Mesendoderm (in vitro differentiated cells): ENCODE measurements at regions not wholly inside any gene's neighbourhood (a gene's known extent, or its start where the extent isn't known, plus 50 kb on each side); places are given as distances from the start of the nearest gene placed in this dataset.

Source experiments
- DNase-seq: peaks from one replicate; pipeline ENCODE4 v3.0.0; 2013
- H2AK5ac ChIP-seq: 2 replicates; pipeline ENCODE4 v1.6.1; 2013; ENCODE audit warnings: low read length, inconsistent platforms
- H2BK120ac ChIP-seq: 2 replicates; pipeline ENCODE4 v1.6.1; 2013; ENCODE audit warnings: low read depth, mild to moderate bottlenecking, low read length, moderate library complexity, mixed read lengths
- H2BK15ac ChIP-seq: replicated peaks from 2 replicates; pipeline ENCODE4 v1.6.1; 2013; ENCODE audit warnings: low read depth, mild to moderate bottlenecking, moderate library complexity
- H2BK5ac ChIP-seq: 2 replicates; pipeline ENCODE4 v1.6.1; 2013; ENCODE audit warnings: low read length, inconsistent platforms
- H3K18ac ChIP-seq: 2 replicates; pipeline ENCODE4 v1.6.1; 2013; ENCODE audit warnings: mild to moderate bottlenecking, low read length, mixed read lengths
- H3K23ac ChIP-seq: one replicate; pipeline ENCODE4 v1.6.1; 2013; ENCODE audit warnings: low read length
- H3K27ac ChIP-seq: 2 replicates; pipeline ENCODE4 v1.5.1; 2013; ENCODE audit warnings: low read depth, mild to moderate bottlenecking, inconsistent platforms, low read length, moderate library complexity
- H3K27me3 ChIP-seq: 2 replicates; pipeline ENCODE4 v1.6.1; 2013; ENCODE audit warnings: low read length, control low read depth, mild to moderate bottlenecking, inconsistent platforms; ENCODE audit not compliant: insufficient read depth, poor library complexity
- H3K36me3 ChIP-seq: 2 replicates; pipeline ENCODE4 v1.6.1; 2013; ENCODE audit warnings: low read length, inconsistent platforms; ENCODE audit not compliant: control insufficient read depth, insufficient read depth
- H3K4ac ChIP-seq: one replicate; pipeline ENCODE4 v1.6.1; 2013; ENCODE audit warnings: low read depth, mild to moderate bottlenecking, low read length, moderate library complexity
- H3K4me1 ChIP-seq: 2 replicates; pipeline ENCODE4 v1.6.1; 2013; ENCODE audit warnings: low read depth, low read length, inconsistent platforms; ENCODE audit not compliant: control insufficient read depth
- H3K4me2 ChIP-seq: 2 replicates; pipeline ENCODE4 v1.6.1; 2013; ENCODE audit warnings: low read length
- H3K4me3 ChIP-seq: 2 replicates; pipeline ENCODE4 v1.5.1; 2013; ENCODE audit warnings: mild to moderate bottlenecking, low read length
- H3K56ac ChIP-seq: one replicate; pipeline ENCODE4 v1.6.1; 2013; ENCODE audit warnings: low read length
- H3K79me1 ChIP-seq: 2 replicates; pipeline ENCODE4 v1.6.1; 2013; ENCODE audit warnings: low read length, inconsistent platforms
- H3K79me2 ChIP-seq: 2 replicates; pipeline ENCODE4 v1.6.1; 2013; ENCODE audit warnings: mild to moderate bottlenecking, low read length; ENCODE audit not compliant: control insufficient read depth, insufficient read depth
- H3K9ac ChIP-seq: 2 replicates; pipeline ENCODE4 v1.6.1; 2013; ENCODE audit warnings: low read length, inconsistent platforms
- H4K5ac ChIP-seq: one replicate; pipeline ENCODE4 v1.6.1; 2013; ENCODE audit warnings: low read length
- H4K8ac ChIP-seq: one replicate; pipeline ENCODE4 v1.6.1; 2013; ENCODE audit warnings: low read depth, mild to moderate bottlenecking, control low read depth, low read length, moderate library complexity
- WGBS: extraction: QIAGEN DNeasy Blood & Tissue Kit; methylation state at CpG from one replicate; pipeline ENCODE4 v1.1.7; 2013; ENCODE audit warnings: low lambda C conversion rate, missing lambda C conversion rate; ENCODE audit not compliant: insufficient coverage; ENCODE audit errors: extremely low coverage; 5-methylcytosine and 5-hydroxymethylcytosine counted together

DNA sequence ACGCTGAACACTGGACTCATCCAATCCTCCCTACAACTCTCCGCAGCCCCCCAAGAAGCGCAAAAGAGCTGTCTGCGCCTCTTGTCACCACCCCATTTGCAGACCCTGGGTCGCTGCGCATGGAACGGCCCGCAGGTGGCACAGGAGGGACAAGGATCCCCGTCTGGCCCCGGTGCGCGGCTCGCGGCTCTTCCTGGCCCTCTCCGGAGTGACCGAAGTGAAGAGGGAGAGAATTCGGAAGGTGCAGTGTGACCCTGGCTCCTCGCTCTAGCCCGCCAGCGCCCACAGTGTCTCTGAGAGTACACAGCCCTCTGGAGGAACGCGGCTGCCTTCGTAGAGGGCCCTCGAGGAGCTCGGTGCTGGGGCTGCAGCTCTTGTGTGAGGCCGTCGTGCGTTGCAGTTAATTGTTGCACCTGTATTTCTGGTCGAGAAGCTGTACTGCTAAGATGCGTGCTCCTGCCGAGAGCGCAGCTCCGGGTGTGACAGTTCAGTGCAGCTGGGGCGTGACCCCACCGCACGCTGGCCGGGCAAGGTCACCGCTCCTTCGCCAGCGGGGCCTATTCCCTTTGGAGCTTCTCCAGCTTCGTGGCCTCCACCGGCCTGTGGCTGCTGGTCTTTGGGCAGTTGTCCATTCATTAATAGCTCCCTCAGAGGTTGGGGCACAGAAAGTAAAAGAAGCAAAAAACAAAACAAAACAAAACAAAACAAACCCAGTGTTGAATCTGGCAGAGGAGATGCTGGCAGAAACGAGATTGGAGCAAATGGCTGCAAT is 119.0 kb downstream of the SEC23IP start:
- no peak overlapping the region for H4K8ac ChIP-seq
- no peak overlapping the region for H3K4me2 ChIP-seq
- H3K79me1 ChIP-seq, result no peaks in the 10 kb centered on the region
- no peak overlapping the region for H2BK120ac ChIP-seq
- H3K9ac ChIP-seq, result no peak overlapping the region
- no peak overlapping the region for H3K27ac ChIP-seq
- peak; percentile 65 for DNase-seq
- H3K4ac ChIP-seq, result no peak overlapping the region
- no peak overlapping the region for H2BK5ac ChIP-seq
- no peak overlapping the region for H3K18ac ChIP-seq
- no peaks in the 10 kb centered on the region for H3K27me3 ChIP-seq
- H2AK5ac ChIP-seq, result no peak overlapping the region
- no peak overlapping the region for H3K23ac ChIP-seq
- no peaks in the 10 kb centered on the region for H3K79me2 ChIP-seq
- H3K56ac ChIP-seq, result no peak overlapping the region
- WGBS, result no CpG with 5 or more reads among the region's 43 CpGs
- H4K5ac ChIP-seq, result peak overlapping the region; percentile 35
- H3K4me3 ChIP-seq, result no peak overlapping the region
- H3K4me1 ChIP-seq, result no peaks in the 10 kb centered on the region
- no peaks in the 10 kb centered on the region for H3K36me3 ChIP-seq
- no peak overlapping the region for H2BK15ac ChIP-seq

DNA sequence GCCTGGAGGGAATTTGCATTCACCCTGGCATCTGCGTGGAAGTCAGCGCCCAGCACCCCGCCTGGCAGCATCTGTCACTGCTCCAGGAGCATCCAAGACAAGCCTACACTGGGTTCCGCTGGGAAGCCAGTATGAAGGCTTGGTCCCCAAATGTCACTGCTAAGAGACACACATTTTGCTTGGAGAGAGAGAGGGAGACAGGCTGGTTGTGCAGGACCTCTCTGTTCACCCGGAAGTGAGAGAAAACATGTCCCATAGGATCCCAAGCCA is 119.5 kb downstream of the SEC23IP start:
- H4K8ac ChIP-seq, result no peak overlapping the region
- WGBS, result no CpG with 5 or more reads among the region's 5 CpGs

DNA sequence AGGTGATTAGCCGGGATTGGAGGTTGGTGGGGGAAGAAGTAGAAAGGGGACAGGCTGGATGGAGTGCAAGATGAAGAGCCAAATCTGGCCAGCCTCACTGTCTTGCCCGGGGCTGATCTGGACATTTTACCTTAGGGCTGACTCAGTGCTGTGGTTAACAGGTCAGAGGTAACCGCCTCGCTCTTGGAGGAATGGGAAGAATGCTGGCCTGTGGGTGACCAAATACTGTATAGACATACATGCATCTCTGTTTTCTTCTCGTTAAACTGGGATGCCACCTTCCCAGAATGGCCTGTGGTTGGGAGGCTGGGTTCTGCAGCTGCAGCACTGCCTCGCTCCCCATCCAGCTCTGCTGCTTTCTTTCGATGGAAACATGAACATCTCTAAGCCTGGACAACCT is 120.0 kb downstream of the SEC23IP start:
- no peaks in the 10 kb centered on the region for H3K4me1 ChIP-seq

More for the DNA sequence above, 119.5 kb downstream of the SEC23IP start:
- Histone ChIP-seq H3K27me3 (no peaks in the 10 kb centered on the region), H3K79me2 (no peaks in the 10 kb centered on the region), H3K4me2 (no peak overlapping the region), H2AK5ac (no peak overlapping the region), H3K23ac (no peak overlapping the region), H3K27ac (no peak overlapping the region), H3K56ac (no peak overlapping the region), H3K4me3 (no peak overlapping the region), H3K9ac (no peak overlapping the region), H3K4ac (no peak overlapping the region), H2BK5ac (no peak overlapping the region), H3K36me3 (no peaks in the 10 kb centered on the region), H3K18ac (no peak overlapping the region), H2BK120ac (no peak overlapping the region), H3K79me1 (no peaks in the 10 kb centered on the region), H2BK15ac (no peak overlapping the region), H3K4me1 (no peaks in the 10 kb centered on the region), H4K5ac (no peak overlapping the region)
- no peak for DNase-seq

DNA sequence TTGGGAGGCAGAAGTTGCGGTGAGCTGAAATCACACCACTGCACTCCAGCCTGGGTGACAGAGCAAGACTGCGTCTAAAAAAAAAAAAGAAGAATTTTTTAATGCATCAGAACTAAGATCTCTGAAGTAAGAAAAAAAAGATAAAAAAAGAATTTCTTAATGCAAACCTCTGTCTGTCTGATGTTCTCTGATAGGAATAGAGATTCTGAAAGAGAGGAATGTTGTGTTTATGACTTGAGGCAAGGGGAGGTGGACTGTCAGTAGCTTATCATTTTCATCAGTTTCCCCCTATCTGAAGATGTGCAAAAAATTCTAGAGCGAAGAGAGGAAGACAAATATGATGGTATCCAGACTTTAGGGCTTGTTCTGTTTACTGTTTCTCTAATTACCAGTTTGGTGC is 121.5 kb downstream of the SEC23IP start:
- no peak overlapping the region for H2AK5ac ChIP-seq
- H3K18ac ChIP-seq, result no peak overlapping the region
- no peaks in the 10 kb centered on the region for H3K4me1 ChIP-seq
- no peak overlapping the region for H2BK5ac ChIP-seq
- H3K9ac ChIP-seq, result no peak overlapping the region
- no peak for DNase-seq
- no CpG with 5 or more reads among the region's 3 CpGs for WGBS
- no peaks in the 10 kb centered on the region for H3K27me3 ChIP-seq
- no peak overlapping the region for H2BK15ac ChIP-seq
- no peak overlapping the region for H4K8ac ChIP-seq
- no peaks in the 10 kb centered on the region for H3K36me3 ChIP-seq
- no peak overlapping the region for H3K56ac ChIP-seq
- H4K5ac ChIP-seq, result no peak overlapping the region
- no peak overlapping the region for H3K23ac ChIP-seq
- H2BK120ac ChIP-seq, result no peak overlapping the region
- no peaks in the 10 kb centered on the region for H3K79me2 ChIP-seq
- H3K79me1 ChIP-seq, result no peaks in the 10 kb centered on the region
- H3K4me3 ChIP-seq, result no peak overlapping the region
- no peak overlapping the region for H3K4ac ChIP-seq
- H3K4me2 ChIP-seq, result no peak overlapping the region
- no peak overlapping the region for H3K27ac ChIP-seq

More for the DNA sequence above, 120.0 kb downstream of the SEC23IP start:
- no peak overlapping the region for H3K4me3 ChIP-seq
- no peak overlapping the region for H4K5ac ChIP-seq
- no peak overlapping the region for H3K4me2 ChIP-seq
- H3K56ac ChIP-seq, result no peak overlapping the region
- no peak overlapping the region for H2AK5ac ChIP-seq
- H3K36me3 ChIP-seq, result no peaks in the 10 kb centered on the region
- H3K4ac ChIP-seq, result no peak overlapping the region
- H3K27ac ChIP-seq, result no peak overlapping the region
- no peak overlapping the region for H2BK15ac ChIP-seq
- H2BK5ac ChIP-seq, result no peak overlapping the region
- H3K79me2 ChIP-seq, result no peaks in the 10 kb centered on the region
- no peak overlapping the region for H3K18ac ChIP-seq
- H3K79me1 ChIP-seq, result no peaks in the 10 kb centered on the region
- DNase-seq, result peak; percentile 26
- H3K23ac ChIP-seq, result no peak overlapping the region
- H2BK120ac ChIP-seq, result no peak overlapping the region
- no peak overlapping the region for H4K8ac ChIP-seq
- H3K9ac ChIP-seq, result no peak overlapping the region
- WGBS, result no CpG with 5 or more reads among the region's 7 CpGs
- H3K27me3 ChIP-seq, result no peaks in the 10 kb centered on the region

DNA sequence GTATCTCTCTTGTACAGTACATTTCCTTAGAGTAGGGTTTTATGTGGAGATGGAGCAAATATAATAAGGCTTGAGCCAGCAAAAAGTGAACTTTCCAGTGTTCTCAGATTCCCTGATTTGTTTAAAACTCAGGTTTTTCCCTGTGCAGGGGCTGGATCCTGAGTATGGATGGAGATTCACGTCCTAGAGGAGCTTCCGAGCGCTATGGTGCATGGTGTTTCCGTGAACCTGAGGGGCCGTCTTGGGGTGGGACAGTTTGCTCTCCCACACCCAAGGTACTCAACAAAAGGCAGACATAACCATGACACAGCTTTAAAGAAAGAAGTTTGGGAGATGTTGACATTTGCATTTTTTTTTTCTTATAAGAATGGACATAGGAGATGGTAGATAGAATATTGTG is 122.5 kb downstream of the SEC23IP start:
- DNase-seq, result no peak
- no peak overlapping the region for H3K9ac ChIP-seq
- no peak overlapping the region for H3K4me3 ChIP-seq
- no peaks in the 10 kb centered on the region for H3K4me1 ChIP-seq
- no peak overlapping the region for H4K5ac ChIP-seq
- no peaks in the 10 kb centered on the region for H3K79me2 ChIP-seq
- H3K23ac ChIP-seq, result no peak overlapping the region
- H2BK15ac ChIP-seq, result no peak overlapping the region
- no peak overlapping the region for H3K4me2 ChIP-seq
- no peaks in the 10 kb centered on the region for H3K36me3 ChIP-seq
- no peak overlapping the region for H2BK5ac ChIP-seq
- no peak overlapping the region for H3K18ac ChIP-seq
- H3K4ac ChIP-seq, result no peak overlapping the region
- no CpG with 5 or more reads among the region's 5 CpGs for WGBS
- no peak overlapping the region for H3K27ac ChIP-seq
- no peak overlapping the region for H2AK5ac ChIP-seq
- no peaks in the 10 kb centered on the region for H3K79me1 ChIP-seq
- H3K27me3 ChIP-seq, result no peaks in the 10 kb centered on the region
- H3K56ac ChIP-seq, result no peak overlapping the region
- no peak overlapping the region for H4K8ac ChIP-seq
- H2BK120ac ChIP-seq, result no peak overlapping the region

DNA sequence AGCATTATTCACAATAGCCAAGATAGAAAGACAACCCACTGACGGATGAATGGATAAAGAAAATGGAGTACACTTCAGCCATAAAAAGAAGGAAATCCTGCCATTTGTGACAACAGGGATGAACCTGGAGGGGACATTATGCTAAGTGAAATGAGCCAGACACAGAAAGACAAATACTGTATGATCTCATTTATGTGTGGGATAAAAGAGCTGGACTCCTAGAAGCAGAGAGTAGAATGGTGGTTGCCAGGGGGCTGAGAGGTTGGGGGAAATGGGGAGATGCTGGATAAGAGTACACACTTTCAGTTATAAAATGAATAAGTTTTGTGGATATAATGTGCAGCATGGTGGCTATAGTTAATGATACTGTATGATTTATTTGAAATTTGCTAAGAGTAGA is 124.4 kb downstream of the SEC23IP start:
- Histone ChIP-seq H4K8ac (no peak overlapping the region), H2BK5ac (no peak overlapping the region), H3K23ac (no peak overlapping the region), H3K79me2 (no peaks in the 10 kb centered on the region), H3K79me1 (no peaks in the 10 kb centered on the region), H3K56ac (no peak overlapping the region), H3K4me3 (no peak overlapping the region), H3K18ac (no peak overlapping the region), H3K4me1 (no peaks in the 10 kb centered on the region), H2AK5ac (no peak overlapping the region), H4K5ac (no peak overlapping the region), H2BK15ac (no peak overlapping the region), H2BK120ac (no peak overlapping the region), H3K4me2 (no peak overlapping the region), H3K27ac (no peak overlapping the region), H3K9ac (no peak overlapping the region), H3K4ac (no peak overlapping the region), H3K27me3 (no peaks in the 10 kb centered on the region), H3K36me3 (no peaks in the 10 kb centered on the region)
- DNase-seq, result no peak
- no CpG with 5 or more reads among the region's 1 CpG for WGBS
